ENCODE measurements at regions not wholly inside any gene's neighbourhood (a gene's known extent, or its start where the extent isn't known, plus 50 kb on each side); places are given as distances from the start of the nearest gene placed in this dataset.

GRCh38 chr2:18491577-18491976, 68.9 kb downstream of the RDH14 start:
- TF ChIP-seq CTCF (IDR thresholded peaks at IDR 0.05; ENCODE audit: insufficient read depth, low read length, poor library complexity, severe bottlenecking): no peak
- TF ChIP-seq EZH2phosphoT487 (conservative IDR thresholded peaks at IDR 0.05; ENCODE audit: low read length): no peak
